ENCODE measurements at regions not wholly inside any gene's neighbourhood (a gene's known extent, or its start where the extent isn't known, plus 50 kb on each side); places are given as distances from the start of the nearest gene placed in this dataset.

DNA sequence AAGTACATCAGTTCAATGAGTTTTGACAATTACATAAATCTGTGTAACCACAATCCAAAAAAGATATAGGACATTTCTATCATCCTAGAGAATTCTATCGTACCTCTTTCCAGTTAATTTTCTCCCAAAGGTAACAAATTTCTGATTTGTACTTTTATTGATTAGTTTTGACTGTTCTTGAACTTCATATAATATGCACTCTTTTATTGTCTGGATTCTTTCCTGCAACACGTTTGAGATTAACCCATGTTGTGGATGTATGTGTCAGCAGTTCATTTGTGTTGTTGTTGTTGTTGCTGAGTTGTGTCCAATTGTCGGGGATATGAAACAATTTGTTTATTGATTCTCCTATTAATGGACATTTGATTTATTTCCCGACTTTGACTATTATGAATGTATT lies 145.9 kb upstream of the WDR11 start:
- DNase-seq = no peak

DNA sequence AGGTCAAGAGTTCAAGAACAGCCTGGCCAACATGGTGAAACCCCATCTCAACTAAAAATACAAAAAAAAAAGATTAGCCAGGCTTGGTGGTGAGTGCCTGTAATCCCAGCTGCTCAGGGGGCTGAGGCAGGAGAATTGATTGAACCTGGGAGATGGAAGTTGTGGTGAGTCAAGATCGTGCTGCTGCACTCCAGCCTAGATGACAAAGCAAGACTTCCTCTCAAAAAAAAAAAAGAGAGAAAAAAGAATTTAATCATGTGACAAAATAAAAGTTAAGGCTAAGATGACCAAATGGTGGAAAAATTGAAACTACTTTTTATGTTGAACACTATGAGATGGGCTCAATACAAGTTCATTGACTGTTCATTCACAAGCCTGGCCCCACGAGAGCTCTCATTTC lies 141.1 kb upstream of the WDR11 start:
- DNase-seq = no peak

DNA sequence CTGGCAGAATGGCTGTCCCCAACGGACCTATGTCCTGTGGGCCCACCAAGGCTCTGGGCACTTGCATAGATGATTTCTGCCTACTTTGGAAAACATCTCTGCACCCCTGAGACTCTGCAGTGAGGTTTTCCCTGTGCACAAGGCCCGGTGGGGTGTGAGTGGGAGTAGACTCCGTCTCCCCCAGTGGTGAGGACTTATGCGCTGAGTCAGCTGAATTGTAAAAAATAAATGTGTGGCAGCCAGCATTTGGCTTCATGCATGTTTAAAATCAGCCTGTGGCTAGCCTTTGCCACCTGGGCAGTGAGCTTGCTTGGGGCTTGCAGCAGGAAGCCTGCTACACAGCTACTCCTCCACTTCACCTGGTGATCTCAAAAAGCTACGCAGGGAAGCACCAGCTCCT lies 139.3 kb upstream of the WDR11 start:
- no peak for DNase-seq

DNA sequence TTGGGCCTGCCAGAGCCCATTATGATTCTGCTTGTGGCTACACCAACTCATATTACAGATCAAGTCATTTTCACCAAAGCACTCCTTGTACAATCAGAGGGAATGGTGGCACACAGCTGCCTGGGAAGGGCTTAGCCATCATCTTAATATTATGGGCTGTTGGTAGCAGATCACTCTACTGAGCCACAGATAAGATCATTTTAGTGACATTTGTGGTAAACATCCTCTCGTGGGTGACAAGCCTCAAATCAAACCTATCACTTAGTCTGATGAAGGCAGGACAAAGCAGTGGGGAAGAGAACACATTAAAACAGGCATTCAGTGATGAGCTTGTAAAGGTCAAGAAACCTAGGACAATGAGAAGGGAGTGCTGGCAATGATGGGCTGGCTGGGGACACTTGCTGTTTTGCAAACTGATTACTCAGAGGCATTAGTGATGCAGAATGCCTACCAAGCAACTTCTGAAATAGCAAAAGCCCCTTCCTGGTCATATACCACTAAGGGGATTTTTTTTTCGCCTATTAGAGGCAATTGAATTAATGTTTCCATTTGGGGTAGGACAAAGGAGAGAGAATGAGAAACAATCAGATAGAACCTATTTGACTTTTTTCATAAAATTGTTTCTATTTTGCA lies 137.5 kb upstream of the WDR11 start:
- DNase-seq = no peak

DNA sequence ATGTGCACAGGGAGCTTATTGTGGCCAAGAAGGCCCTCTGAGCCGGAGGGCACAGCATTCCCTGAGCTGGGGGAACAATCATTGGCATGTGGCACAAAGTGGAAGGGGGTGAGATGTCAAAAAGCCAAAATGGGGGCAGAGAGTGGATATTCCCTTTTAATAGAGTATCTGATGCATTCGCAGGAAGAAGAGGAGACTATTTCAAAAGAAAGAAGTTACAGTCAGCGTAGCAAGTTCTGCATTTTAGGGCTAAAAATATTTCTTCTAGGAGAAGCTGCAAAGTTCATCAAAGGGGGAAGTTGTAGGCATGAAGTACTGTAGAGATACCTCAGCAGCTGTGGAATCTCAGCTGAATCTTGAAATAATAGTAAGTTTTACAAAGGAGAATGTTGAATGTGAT lies 136.0 kb upstream of the WDR11 start:
- DNase-seq = no peak

DNA sequence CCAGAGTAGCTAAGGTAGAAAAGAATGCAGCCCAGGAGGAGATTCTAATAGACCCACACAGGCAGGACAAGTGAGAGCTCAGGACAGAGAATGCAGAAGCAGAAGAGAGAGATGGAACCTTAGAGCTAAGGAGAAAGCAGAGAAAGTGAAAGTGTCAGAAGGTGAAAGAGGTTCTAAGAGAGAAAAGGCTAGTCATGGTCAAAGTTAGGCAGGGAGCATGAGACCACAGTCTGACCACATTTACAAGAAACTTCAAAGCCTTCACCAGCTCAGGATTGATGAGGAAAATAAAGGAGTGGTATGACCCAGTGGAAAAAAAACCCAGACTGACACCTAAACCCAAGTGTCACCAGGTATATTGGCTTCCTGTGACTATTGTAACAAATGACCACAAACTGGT lies 131.8 kb upstream of the WDR11 start:
- DNase-seq = no peak

DNA sequence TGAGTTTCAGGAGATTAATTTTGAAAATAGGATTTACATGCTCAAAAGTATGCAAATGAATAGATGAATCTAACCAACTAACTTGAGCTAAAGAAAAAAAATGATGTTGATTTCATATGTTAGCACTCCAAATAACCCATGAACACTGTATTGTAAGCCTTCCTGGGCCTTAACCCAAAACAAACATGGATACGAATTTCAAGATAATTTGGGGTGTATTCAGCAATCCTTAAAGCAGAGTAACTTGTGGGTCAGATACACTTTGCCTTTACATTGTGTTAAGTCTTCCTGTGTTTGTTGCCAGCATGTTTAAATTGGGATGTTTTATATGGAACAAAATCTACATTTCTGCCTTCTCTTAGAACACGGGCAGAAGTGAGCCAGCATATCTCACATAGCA lies 124.2 kb upstream of the WDR11 start:
- no peak for DNase-seq

DNA sequence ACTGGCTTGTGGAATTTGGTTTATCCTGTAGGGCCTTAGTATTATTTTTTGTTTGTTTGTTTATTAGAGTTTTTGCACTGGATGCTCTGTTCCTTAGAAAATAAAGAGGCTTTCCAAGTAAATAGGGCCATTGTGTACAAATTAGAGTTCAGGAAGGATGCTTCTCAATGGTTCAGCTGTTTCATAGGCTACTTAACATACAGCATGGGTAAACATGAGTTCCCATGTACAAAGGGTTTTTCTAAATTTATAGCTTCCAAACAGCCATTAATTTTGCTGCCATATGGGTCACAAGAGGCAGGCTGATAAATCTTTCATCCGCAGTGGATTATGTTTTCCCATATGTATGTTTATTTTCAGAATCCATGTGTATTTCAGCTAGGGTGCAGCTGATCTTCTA lies 121.6 kb upstream of the WDR11 start:
- DNase-seq = no peak

DNA sequence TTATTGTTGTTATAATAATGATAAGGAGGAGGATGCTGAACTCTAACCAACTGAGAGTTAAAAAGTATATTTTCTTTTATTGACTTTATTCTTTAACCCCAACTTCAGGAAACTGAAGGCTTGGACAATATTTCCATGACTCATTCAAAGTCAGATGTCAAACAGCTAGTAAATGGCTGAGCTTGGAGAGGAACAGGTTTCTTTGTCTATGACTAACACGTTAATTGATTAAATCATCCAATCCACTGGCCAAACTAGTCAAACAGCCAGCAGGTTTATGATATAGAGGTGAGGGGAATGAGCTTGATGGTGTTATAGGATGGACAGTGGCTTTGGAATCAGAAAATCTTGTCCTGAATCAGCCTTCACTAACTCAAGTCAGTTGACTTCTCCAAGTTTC lies 119.1 kb upstream of the WDR11 start:
- DNase-seq = no peak

DNA sequence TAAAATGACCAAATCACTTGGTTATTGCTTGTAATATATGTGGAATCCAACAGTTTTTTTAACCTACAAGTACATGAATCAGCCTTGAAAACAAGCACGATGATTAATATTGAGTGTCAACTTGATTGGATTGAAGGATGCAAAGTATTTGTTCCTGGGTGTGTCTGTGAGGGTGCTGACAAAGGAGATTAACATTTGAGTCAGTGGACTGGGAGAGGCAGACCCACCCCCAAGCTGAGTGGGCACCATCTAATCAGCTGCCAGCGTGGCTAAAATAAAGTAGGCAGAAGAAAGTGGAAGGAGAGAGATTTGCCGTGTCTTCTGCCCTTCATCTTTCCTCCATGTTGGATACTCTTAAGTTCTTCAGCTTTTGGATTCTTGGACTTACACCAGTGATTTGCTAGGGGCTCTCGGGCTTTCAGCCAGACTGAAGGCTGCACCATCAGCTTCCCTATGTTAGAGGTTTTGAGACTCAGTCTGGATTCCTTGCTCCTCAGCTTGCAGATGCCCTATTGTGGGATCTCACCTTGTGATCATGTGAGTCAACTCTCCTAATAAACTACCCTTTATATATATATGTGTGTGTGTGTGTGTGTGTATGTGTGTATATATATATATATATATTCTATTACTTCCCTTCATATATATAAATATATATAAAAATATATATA lies 118.4 kb upstream of the WDR11 start:
- no peak for DNase-seq

DNA sequence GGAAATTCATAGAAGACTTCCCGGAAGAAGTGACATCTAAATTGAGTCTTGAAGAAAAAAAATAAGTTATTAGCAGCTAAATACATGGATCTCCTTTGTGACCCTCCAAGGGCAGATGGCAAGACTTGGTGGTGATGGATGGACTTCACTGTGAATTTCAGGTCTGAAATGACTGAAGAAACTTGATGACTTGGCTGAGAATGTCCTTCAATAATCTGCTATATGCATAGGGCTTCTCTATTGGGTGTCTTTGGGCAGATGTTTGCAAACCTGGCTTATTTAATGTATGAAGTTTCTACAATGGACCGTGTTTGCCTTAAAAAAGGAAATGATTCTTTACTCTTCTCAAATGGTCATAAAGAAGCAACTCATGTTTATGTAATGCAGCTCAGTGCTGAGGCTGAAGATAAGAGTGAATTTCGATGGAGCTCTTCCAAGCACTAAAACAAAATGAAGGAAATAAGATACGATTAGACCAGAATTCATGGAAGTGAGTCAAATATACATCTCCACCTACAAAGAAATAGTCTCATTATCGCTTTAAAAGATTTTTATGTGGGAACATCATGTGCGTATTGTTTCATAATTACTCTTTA lies 116.6 kb upstream of the WDR11 start:
- no peak for DNase-seq

DNA sequence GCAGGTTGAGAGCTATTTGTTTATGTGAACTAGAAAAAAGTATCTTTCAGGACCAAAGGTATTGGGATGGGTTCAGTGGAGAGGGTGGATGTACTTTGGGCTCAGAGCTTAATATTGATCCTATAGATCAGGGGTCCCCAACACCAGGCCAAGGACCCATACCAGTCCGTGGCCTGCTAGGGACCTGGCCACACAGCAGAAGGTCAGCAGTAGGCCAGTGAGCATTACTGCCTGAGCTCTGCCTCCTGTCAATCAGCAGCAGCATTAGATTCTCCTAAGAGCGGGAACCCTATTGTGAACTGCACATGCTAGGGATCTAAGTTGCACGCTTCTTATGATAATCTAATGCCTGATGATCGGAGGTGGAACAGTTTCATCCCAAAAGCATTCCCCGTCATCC lies 115.8 kb upstream of the WDR11 start:
- no peak for DNase-seq

DNA sequence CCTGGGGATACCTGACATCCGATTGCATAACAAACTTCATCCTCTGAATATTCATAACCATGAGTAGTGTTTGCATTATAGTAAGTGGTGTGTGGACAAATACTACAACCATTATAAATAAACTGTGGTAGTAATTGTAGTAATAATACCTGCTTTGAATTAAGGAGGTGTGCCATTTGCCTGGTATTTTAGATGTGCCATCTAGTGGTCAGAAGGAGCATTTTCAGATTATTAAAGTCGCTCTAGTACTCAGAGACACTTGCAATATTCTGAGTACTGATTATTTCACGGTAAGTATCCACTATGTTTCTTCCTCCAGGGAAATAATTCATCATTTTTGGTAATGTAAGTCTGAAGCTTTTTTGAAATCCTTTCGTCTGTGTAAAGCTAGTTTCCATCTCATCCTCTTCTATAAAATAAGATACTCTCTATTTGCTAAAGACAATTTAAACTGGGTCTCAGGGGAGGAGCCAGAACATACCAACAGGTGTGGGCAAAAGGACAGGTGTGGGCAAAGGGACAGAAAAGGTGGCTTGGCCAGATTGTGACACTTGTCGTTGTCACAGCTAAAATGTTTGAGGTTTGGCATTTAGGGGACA lies 115.3 kb upstream of the WDR11 start:
- DNase-seq = peak; percentile 13

DNA sequence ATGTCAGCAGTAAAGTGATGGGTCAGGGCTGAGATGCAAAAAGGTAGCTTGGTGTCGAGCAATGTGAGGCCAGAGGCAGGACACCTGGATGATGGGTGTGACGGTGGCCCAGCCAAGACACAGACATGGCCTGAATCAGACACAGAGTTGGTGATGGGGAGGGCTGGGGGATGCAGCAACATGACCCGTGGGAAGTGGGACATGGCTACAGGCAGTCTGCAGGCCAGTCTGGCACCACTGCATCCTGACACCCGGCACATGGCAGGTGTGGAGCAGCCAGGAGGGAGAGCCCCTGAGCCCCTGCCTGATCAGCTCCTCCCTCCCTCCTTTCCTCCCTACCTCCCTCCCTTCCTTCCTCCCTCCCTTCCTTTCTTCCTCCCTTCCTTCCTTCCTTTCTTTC lies 114.8 kb upstream of the WDR11 start:
- DNase-seq = no peak

DNA sequence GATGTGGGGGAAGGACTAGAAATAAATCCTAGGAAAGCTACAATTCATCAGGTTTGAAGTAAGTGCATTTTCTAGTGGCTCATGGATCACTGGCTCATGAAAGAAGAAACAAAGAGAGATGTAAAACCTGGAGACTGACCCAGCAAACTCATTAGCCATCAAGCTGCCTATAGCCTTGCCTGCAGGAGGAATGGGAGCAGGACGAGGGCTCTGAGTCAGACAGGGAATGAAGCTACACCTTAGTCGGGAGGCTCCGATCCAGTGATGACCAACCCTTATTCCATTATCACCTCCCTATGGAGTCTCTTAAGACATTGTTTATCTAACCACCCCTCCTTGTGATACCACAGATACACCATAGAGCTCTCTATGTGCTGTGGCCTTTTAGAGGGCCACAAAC lies 112.5 kb upstream of the WDR11 start:
- no peak for DNase-seq

DNA sequence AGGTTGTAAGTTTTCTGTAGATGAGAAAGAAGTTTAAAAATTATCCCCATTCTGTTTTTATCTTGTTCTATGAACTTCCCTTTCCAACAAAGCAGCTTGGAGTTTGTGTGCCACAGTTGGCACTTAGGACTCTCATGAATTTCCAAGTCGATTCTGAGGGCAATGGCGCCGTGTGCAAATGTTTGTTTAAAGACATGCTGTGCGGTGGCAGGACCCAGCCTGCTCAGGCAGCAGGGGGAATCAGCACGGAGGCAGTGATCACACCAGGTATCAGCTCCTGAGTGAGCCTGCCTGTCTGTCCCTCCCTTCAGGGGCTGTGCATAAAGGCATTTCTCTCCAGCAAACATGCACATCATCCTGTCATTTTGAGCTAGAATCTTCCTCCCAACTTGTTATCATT lies 109.8 kb upstream of the WDR11 start:
- DNase-seq = no peak

DNA sequence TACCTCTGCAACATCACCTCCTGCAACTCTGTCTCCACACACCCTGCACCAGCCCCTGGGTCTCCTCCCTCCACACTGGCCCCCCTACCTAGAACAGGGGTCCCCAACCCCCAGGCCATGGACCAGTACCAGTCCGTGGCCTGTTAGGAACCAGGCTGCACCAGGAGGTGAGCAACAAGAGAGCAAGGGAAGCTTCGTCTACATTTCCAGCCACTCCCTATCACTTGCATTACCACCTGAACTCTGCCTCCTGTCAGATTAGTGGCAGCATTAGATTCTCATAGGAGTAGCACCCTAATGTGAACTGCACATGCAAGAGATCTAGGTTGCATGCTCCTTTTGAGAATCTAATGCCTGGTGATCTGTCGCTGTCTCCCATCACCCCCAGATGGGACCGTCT lies 108.8 kb upstream of the WDR11 start:
- DNase-seq = no peak

DNA sequence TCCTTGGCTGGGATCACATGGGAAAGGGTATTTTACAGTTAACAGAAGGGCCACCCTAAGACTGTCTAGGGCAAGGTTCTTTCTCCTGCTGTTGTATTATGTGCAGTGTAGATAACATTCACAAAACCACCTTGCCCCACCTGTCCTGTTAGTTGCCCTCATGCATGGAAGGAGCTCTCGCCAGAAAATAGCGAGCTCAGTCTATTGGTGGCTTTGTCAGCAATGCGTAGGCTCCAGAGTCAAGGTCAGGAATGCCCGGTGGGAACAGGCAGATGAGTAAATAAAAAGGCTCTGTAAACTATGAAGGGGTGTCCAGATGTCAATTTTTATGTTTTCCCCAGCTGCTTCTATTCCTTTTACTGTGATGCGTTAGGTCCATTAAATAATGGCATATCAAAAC lies 107.1 kb upstream of the WDR11 start:
- DNase-seq = no peak

DNA sequence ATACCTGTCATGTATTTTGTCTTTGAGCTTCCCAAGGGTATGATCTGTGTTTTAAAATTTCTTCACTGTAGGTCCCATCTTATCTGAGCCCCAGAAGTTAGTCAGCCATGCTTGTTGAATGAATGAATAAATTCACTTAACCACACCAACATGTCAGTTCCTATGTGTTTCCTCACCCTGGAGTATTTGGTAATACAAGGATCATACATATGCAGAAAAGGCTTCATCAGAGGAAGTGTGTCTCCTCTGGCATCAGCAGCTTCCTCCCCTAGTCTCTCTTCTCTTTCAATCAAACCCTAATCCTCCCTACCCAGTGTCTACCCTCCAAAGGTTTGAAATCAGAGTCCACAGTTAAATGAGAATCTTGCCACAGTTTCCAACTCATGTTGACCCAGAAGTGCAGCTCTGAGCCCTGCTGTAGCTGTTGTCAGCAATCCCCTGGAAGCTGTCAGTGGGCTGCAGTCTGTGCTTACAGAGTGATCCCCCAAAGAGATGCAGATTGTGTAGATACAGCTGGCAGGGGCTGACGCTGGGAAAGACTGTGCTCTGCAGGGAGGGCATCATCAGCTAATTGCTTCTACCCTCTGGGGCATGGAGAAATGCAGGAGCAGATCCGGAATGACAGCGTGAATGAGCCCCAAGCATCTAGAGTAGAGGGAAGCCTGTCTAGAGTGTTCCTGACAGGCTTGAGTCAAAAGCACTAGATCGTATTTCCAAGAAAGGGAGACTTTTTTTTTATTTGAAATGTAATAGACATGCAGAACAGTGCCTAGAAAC lies 105.0 kb upstream of the WDR11 start:
- DNase-seq = no peak

DNA sequence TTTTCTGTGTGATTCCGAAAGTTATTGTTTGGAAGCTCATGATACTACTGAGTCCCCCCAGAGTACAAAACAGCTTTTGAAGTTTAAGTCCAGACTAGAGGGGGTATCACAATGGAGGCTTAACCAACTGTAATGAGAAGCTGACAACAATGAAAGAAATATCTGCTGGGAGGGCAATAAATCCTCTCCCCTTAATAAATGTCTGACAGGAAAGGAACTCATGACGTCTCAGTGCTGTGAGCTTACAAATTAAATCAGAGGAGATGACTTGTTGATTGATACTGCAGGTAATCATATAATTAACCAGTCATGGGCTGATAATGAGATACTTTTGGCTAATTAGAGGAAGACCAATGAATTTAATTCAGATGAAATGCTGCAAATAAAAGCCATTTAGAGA lies 102.6 kb upstream of the WDR11 start:
- DNase-seq = no peak

DNA sequence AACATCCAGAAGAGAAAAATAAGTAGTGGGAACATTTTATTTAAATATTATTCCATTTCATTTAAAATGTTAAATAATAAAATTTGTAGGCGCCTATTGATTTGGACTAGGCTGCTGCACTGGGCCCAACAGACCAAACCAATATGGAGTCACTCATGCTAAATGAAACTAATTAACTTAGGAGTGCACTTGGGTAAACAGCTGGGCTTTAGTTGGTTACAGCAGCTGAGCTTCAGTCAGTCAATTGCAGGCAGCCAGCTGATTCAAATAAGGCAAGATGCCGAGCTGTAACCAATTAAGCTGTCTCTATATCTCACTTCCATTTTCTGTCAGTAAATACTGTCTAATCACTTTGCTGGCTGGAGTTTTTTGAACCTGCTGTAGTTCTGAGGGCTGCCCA lies 102.1 kb upstream of the WDR11 start:
- DNase-seq = no peak

DNA sequence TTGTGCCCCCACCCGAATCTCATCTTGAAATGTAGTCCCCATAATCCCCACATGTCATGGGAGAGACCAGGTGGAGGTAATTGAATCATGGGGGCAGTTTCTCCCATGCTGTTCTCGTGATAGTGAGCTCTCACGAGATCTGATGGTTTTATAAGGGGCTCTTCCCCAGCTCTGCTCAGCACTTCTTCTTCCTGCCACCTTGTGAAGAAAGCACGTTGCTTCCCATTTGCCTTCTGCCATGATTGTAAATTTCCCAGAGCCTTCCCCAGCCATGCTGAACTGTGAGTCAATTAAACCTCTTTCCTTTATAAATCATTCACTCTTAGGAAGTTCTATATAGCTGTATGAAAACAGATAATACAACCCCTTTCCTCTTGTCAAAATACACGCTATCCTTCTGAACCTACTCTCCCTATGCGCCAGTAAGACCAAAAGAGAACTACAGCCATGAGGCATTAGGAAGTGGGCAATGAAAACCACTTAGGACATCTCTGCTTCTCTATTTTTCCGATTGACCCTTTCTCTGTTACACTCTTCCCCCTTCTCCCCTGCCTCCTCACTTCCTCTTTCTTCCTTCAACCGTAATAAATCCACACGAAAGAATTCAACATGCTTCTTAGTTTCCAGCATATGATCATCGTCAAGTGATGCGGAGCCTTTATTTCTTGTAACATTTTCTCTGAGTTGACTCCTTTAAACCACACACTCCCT lies 101.2 kb upstream of the WDR11 start:
- no peak for DNase-seq

DNA sequence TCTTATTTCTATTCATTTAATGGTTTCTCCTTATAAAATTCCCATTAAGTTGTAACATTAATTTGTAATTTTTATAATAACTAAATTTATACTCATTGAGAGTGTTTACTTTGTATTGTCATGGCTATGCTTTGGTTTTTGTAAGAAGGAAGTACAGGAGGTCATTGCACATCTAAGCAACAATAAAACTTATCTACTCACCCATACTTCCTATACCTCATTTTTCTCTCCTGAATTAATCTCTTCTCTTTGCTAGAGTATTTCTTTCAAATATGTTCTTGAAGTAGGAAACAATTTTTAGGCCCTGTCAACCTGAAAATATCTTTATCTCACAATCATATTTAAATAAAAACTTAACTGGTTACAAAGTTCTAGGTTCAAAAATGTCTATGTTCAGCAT lies 95.4 kb upstream of the WDR11 start:
- DNase-seq = no peak

Data from fibroblast of skin of scalp (primary cell).